Suprapubic skin (tissue), 3 donors: ENCODE measurements at regions not wholly inside any gene's neighbourhood (a gene's known extent, or its start where the extent isn't known, plus 50 kb on each side); places are given as distances from the start of the nearest gene placed in this dataset.

Experiments
- POLR2AphosphoS5 ChIP-seq, 3 donors: sonication (generic); formaldehyde crosslinking; IDR thresholded peaks; one replicate each; pipeline ENCODE4 v1.6.1; 2017; ENCODE audit warnings: antibody characterized with exemption in 3 of 3
- TF ChIP-seq, protein P1 (sequence below), 2 donors: fragments of 200-600 bp in 1 of 2; fragments of 450-650 bp in 1 of 2; sonication (generic) in 1 of 2; IDR thresholded peaks; one replicate each; pipeline ENCODE4 v1.5.1; 2016 to 2019; ENCODE audit warnings: antibody characterized with exemption in 2 of 2, mild to moderate bottlenecking in 1 of 2, moderate library complexity in 1 of 2

DNA sequence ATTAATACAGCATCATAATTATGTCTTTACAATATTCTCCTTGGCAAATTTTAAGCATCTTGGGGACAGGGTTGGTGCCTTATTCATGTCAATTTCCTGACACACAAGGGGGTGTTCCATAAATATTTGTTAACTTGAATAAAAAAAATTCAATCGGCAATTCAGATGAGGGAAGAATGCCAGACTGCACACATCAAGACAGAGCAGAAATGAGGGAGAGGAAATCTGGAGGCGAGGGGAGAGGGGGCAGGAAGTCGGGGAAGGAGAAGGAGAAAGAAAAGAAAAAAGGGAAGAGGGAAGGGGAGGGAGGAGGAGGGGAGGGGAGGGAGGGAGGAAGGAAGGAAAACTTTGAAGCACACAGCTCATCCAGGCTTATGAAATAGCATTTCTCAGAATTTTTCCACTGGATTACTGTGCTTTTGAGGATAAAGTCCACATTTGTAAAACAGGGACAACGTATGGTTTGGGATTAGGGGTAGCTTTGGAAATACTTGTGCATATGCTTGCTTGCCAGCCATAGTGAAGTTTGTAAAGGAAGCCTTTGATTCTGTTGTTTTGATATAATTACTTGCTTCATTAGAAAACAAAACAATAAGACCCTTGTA is 362.1 kb downstream of the SAMD5 start:
- TF ChIP-seq, protein P1, sequence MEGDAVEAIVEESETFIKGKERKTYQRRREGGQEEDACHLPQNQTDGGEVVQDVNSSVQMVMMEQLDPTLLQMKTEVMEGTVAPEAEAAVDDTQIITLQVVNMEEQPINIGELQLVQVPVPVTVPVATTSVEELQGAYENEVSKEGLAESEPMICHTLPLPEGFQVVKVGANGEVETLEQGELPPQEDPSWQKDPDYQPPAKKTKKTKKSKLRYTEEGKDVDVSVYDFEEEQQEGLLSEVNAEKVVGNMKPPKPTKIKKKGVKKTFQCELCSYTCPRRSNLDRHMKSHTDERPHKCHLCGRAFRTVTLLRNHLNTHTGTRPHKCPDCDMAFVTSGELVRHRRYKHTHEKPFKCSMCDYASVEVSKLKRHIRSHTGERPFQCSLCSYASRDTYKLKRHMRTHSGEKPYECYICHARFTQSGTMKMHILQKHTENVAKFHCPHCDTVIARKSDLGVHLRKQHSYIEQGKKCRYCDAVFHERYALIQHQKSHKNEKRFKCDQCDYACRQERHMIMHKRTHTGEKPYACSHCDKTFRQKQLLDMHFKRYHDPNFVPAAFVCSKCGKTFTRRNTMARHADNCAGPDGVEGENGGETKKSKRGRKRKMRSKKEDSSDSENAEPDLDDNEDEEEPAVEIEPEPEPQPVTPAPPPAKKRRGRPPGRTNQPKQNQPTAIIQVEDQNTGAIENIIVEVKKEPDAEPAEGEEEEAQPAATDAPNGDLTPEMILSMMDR (IDR thresholded peaks at IDR 0.05): no peak
- no peak for TF ChIP-seq POLR2AphosphoS5 (IDR thresholded peaks at IDR 0.05)
